Prostate gland (tissue), 2 donors: ENCODE measurements at regions not wholly inside any gene's neighbourhood (a gene's known extent, or its start where the extent isn't known, plus 50 kb on each side); places are given as distances from the start of the nearest gene placed in this dataset.

Experiments
- DNase-seq: peaks from one replicate; pipeline ENCODE4 v3.0.0-alpha.2; 2019; ENCODE audit warnings: low spot score
- H3K27ac ChIP-seq, 2 donors: fragments of 200-600 bp; sonication (generic); 2 replicates each; pipeline ENCODE4 v1.5.1; 2017 to 2019
- H3K27me3 ChIP-seq: fragments of 200-600 bp; sonication (generic); replicated peaks from 2 replicates; pipeline ENCODE4 v1.5.1; 2019; ENCODE audit not compliant: insufficient read depth
- H3K36me3 ChIP-seq, 2 donors: fragments of 200-600 bp; sonication (generic); 1 replicate in 1 of 2; 2 replicates in 1 of 2; pipeline versions ENCODE4 v1.5.1 to v1.8.1; 2017 to 2019
- H3K4me1 ChIP-seq: fragments of 200-600 bp; sonication (generic); replicated peaks from 2 replicates; pipeline ENCODE4 v1.5.1; 2019
- H3K4me3 ChIP-seq, 2 donors: fragments of 200-600 bp; sonication (generic); 2 replicates each; pipeline ENCODE4 v1.5.1; 2017 to 2019
- H3K9me3 ChIP-seq: fragments of 200-600 bp; sonication (generic); 2 replicates; pipeline ENCODE4 v1.5.1; 2017
- CTCF ChIP-seq, 4 experiments: fragments of 200-600 bp in 2 of 4; fragments of 450-650 bp in 2 of 4; sonication (generic) in 2 of 4; IDR thresholded peaks; 1 replicate in 3 of 4; 2 replicates in 1 of 4; pipeline ENCODE4 v1.5.1; 2016 to 2019; ENCODE audit warnings: antibody characterized with exemption in 4 of 4, mild to moderate bottlenecking in 2 of 4, moderate library complexity in 2 of 4
- POLR2A ChIP-seq: fragments of 450-650 bp; IDR thresholded peaks from one replicate; pipeline ENCODE4 v1.6.1; 2016; ENCODE audit warnings: antibody characterized with exemption, mild to moderate bottlenecking
- POLR2AphosphoS5 ChIP-seq: sonication (generic); formaldehyde crosslinking; IDR thresholded peaks from one replicate; pipeline ENCODE4 v1.6.1; 2017; ENCODE audit warnings: antibody characterized with exemption
- WGBS: methylation state at CpG from one replicate; pipeline ENCODE4 v1.1.5; 2018; 5-methylcytosine and 5-hydroxymethylcytosine counted together
- intact Hi-C: fragments of 100-400 bp; cut with DNase I; formaldehyde crosslinking; loops from one replicate; pipeline ENCODE4 v1.14.2; 2022

- WGBS = 83% methylated on average over 8 of the region's 8 CpGs
- intact Hi-C loops = no loop called here
- Histone ChIP-seq H3K4me1 (no peaks in the 10 kb centered on the region), H3K4me3 (no peak overlapping the region), H3K27ac (no peak overlapping the region), H3K36me3 (no peaks in the 10 kb centered on the region), H3K9me3 (no peaks in the 10 kb centered on the region), H3K27me3 (no peaks in the 10 kb centered on the region)
- no peak for TF ChIP-seq CTCF (IDR thresholded peaks at IDR 0.05)
- no peak for DNase-seq
These were observed 723.9 kb upstream of the ZNF385D start for GRCh38 chr3:22474706-22475445.

GRCh38 chr3:22475665-22476240 is 724.7 kb upstream of the ZNF385D start:
- Histone ChIP-seq H3K36me3 (no peaks in the 10 kb centered on the region), H3K4me1 (no peaks in the 10 kb centered on the region), H3K27ac (no peak overlapping the region), H3K4me3 (no peak overlapping the region), H3K9me3 (no peaks in the 10 kb centered on the region), H3K27me3 (no peaks in the 10 kb centered on the region)
- intact Hi-C loops = no loop called here
- no peak for DNase-seq
- TF ChIP-seq POLR2A (no peak), CTCF (IDR thresholded peaks at IDR 0.05) (no peak), POLR2AphosphoS5 (no peak)
- WGBS = 88% methylated on average over 3 of the region's 3 CpGs

GRCh38 chr3:22476976-22477375 is 726.0 kb upstream of the ZNF385D start:
- no peak for DNase-seq
- intact Hi-C loops = no loop called here
- Histone ChIP-seq H3K27me3 (no peaks in the 10 kb centered on the region), H3K9me3 (no peaks in the 10 kb centered on the region), H3K4me3 (no peak overlapping the region), H3K4me1 (no peaks in the 10 kb centered on the region), H3K27ac (no peak overlapping the region), H3K36me3 (no peaks in the 10 kb centered on the region)
- TF ChIP-seq CTCF (IDR thresholded peaks at IDR 0.05) = no peak
- TF ChIP-seq POLR2A = no peak
- TF ChIP-seq POLR2AphosphoS5 = no peak
- 21% methylated on average over 1 of the region's 1 CpG for WGBS

- no peak for TF ChIP-seq CTCF (IDR thresholded peaks at IDR 0.05)
- TF ChIP-seq POLR2A = no peak
- TF ChIP-seq POLR2AphosphoS5 = no peak
- no peak overlapping the region for H3K27ac ChIP-seq
- H3K4me1 ChIP-seq = no peaks in the 10 kb centered on the region
- H3K36me3 ChIP-seq = no peaks in the 10 kb centered on the region
- no peak overlapping the region for H3K4me3 ChIP-seq
- H3K27me3 ChIP-seq = no peaks in the 10 kb centered on the region
- DNase-seq = no peak
- WGBS = 54% methylated on average over 3 of the region's 3 CpGs
- H3K9me3 ChIP-seq = no peaks in the 10 kb centered on the region
- intact Hi-C loops = no loop called here
These were observed 717.2 kb upstream of the UBE2E2 start for GRCh38 chr3:22485954-22486353.

- WGBS = 72% methylated on average over 1 of the region's 1 CpG
- Histone ChIP-seq H3K4me3 (no peak overlapping the region), H3K27ac (no peak overlapping the region), H3K4me1 (no peaks in the 10 kb centered on the region), H3K36me3 (no peaks in the 10 kb centered on the region), H3K27me3 (no peaks in the 10 kb centered on the region), H3K9me3 (no peaks in the 10 kb centered on the region)
- intact Hi-C loops = no loop called here
- no peak for DNase-seq
- TF ChIP-seq POLR2A (no peak), POLR2AphosphoS5 (no peak), CTCF (IDR thresholded peaks at IDR 0.05) (no peak)
These were observed 712.4 kb upstream of the UBE2E2 start for GRCh38 chr3:22490747-22491146.
